ENCODE measurements at regions not wholly inside any gene's neighbourhood (a gene's known extent, or its start where the extent isn't known, plus 50 kb on each side); places are given as distances from the start of the nearest gene placed in this dataset.

DNA sequence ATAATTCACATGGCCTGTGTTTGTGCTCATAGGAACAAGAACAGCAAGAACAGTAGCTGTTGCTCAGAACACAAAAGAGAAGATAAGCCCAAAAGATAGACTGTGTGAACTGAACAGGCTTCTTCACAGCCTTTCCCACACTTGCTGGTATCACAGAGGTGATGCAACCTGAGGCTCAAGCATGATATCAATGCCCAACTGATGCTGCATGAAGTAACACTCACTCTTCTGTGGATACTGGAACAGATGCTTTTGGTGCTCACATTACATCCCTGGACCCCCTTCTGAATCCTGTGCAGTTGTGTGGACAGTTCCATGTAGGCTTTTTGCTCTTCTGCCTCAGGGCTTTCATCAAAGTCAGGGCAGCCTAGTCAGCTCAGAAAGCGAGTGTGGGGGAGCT, 88.4 kb upstream of the RND3 start:
- Histone ChIP-seq H3K4me1 (no peaks in the 10 kb centered on the region), H3K27ac (no peak overlapping the region), H3K36me3 (ENCODE audit: insufficient read depth in 1 of 2, low read depth in 1 of 2) (no peaks in the 10 kb centered on the region), H3K4me3 (no peak overlapping the region), H3K9me3 (peaks cover 6% of the 10 kb centered on the region), H3K27me3 (ENCODE audit: insufficient read depth in 3 of 3, low read length in 2 of 3) (no peaks in the 10 kb centered on the region)
- ATAC-seq (no peak), DNase-seq (no peak)
- 75 to 81% (median 79%) methylated on average over 1 of the region's 1 CpG for WGBS, 3 donors
- TF ChIP-seq, protein P1, sequence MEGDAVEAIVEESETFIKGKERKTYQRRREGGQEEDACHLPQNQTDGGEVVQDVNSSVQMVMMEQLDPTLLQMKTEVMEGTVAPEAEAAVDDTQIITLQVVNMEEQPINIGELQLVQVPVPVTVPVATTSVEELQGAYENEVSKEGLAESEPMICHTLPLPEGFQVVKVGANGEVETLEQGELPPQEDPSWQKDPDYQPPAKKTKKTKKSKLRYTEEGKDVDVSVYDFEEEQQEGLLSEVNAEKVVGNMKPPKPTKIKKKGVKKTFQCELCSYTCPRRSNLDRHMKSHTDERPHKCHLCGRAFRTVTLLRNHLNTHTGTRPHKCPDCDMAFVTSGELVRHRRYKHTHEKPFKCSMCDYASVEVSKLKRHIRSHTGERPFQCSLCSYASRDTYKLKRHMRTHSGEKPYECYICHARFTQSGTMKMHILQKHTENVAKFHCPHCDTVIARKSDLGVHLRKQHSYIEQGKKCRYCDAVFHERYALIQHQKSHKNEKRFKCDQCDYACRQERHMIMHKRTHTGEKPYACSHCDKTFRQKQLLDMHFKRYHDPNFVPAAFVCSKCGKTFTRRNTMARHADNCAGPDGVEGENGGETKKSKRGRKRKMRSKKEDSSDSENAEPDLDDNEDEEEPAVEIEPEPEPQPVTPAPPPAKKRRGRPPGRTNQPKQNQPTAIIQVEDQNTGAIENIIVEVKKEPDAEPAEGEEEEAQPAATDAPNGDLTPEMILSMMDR (IDR thresholded peaks at IDR 0.05) = no peak
- intact Hi-C loops (cut with DNase I) = no loop called here

DNA sequence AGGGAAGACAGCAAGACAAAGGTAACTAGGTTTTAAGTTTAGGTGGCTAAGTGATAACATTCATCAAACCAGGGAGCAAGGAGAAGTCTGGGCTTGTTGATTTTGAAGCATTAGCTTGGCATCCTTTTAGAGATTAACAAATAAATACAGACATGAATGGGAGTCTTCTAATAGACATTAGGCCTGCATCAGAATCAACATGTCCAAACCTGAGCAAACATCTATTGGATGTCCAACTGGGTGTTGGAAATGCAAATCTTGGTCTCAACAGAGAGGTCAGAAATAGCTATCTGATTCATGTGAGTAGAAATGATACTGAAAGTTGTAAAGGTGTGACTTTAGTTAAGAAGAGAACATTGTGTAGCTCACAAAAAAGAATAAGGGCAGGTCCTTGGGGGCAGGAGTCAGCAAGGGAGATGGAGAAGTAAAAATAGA, 85.5 kb upstream of the RND3 start:
- intact Hi-C loops (cut with DNase I) = no loop called here
- no peaks in the 10 kb centered on the region for H3K27me3 ChIP-seq (ENCODE audit: insufficient read depth in 3 of 3, low read length in 2 of 3)
- no peak overlapping the region for H3K4me3 ChIP-seq
- DNase-seq (no peak), ATAC-seq (no peak)
- H3K36me3 ChIP-seq (ENCODE audit: insufficient read depth in 1 of 2, low read depth in 1 of 2) = no peaks in the 10 kb centered on the region
- H3K27ac ChIP-seq = no peak overlapping the region
- TF ChIP-seq, protein P1 (IDR thresholded peaks at IDR 0.05) = no peak
- H3K4me1 ChIP-seq = no peaks in the 10 kb centered on the region
- peaks cover 6% of the 10 kb centered on the region for H3K9me3 ChIP-seq

DNA sequence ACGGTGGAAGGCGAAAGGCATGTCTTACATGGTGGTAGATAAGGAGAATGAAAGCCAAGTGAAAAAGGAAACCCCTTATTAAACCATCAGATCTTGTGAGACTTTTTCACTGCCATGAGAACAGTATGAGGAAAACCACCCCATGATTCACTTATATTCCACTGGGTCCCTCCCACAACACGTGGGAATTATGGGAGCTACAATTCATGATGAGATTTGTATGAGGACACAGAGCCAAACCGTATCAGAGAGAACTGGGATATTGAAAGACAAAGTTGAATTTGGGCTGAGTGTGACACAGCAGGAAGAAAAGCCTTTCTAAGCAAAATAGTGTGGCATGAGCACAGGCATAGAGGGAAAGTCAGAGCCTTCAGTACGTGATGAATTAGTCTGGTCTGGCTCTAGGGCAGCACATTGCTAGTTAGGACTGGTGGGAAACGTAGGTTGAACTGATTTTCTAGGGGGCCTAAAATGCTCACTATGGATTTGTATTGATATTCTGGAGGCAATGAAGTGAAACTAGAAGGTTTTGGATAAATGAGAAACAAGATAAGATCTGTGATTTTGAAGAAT, 84.8 kb upstream of the RND3 start:
- intact Hi-C loops (cut with DNase I) = no loop called here
- H3K9me3 ChIP-seq = peaks cover 6% of the 10 kb centered on the region
- ATAC-seq (no peak), DNase-seq (no peak)
- H3K36me3 ChIP-seq (ENCODE audit: insufficient read depth in 1 of 2, low read depth in 1 of 2) = no peaks in the 10 kb centered on the region
- H3K27me3 ChIP-seq (ENCODE audit: insufficient read depth in 3 of 3, low read length in 2 of 3) = no peaks in the 10 kb centered on the region
- 76 to 85% (median 81%) methylated on average over 6 of the region's 6 CpGs for WGBS, 3 donors
- TF ChIP-seq, protein P1 (IDR thresholded peaks at IDR 0.05) = no peak
- H3K27ac ChIP-seq = no peak overlapping the region
- no peak overlapping the region for H3K4me3 ChIP-seq
- no peaks in the 10 kb centered on the region for H3K4me1 ChIP-seq

DNA sequence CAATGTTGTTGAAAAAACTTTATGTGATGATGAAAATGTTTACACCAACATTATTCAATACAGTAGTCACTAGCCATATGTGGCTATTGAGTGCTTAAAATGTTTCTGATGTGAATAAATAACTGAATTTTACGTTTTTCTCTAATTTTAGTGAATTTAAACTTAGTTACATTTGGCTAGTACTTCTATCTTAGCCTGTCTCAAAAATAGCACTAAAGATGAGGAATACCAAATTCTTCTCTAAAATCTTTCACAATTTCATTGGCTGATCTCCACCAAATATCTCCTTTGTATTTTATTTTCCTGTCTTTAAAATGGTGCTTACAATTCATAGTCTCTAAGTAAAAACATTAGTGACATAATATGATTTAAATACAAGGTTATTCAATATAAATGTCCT, 83.7 kb upstream of the RND3 start:
- ATAC-seq (no peak), DNase-seq (no peak)
- intact Hi-C loops (cut with DNase I) = no loop called here
- TF ChIP-seq, protein P1 (IDR thresholded peaks at IDR 0.05) = no peak
- Histone ChIP-seq H3K27me3 (ENCODE audit: insufficient read depth in 3 of 3, low read length in 2 of 3) (no peaks in the 10 kb centered on the region), H3K9me3 (peaks cover 3% of the 10 kb centered on the region), H3K4me3 (no peak overlapping the region), H3K4me1 (no peaks in the 10 kb centered on the region), H3K27ac (no peak overlapping the region), H3K36me3 (ENCODE audit: insufficient read depth in 1 of 2, low read depth in 1 of 2) (no peaks in the 10 kb centered on the region)
- WGBS, 3 donors = 61 to 69% (median 63%) methylated on average over 1 of the region's 1 CpG

DNA sequence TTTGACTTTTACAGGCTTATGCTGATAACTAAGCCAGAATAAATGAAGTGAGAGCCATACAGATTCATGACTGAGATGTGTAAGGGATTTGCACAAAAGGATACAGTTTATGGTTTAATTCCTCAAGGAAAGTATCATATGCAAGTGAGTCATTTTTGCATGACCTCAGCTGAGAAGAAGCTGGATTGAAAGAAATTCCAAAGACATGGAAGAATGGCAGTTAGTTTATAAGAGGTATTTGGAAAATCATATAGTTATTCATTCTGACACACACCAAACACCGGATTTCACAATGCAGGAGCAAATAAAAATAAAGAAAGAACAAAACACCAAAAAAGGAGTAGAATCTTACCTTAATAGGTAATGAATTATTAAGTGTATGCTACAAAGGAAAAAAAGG, 83.2 kb upstream of the RND3 start:
- DNase-seq (no peak), ATAC-seq (no peak)
- Histone ChIP-seq H3K9me3 (no peaks in the 10 kb centered on the region), H3K4me3 (no peak overlapping the region), H3K27ac (no peak overlapping the region), H3K4me1 (no peaks in the 10 kb centered on the region), H3K27me3 (ENCODE audit: insufficient read depth in 3 of 3, low read length in 2 of 3) (no peaks in the 10 kb centered on the region), H3K36me3 (ENCODE audit: insufficient read depth in 1 of 2, low read depth in 1 of 2) (no peaks in the 10 kb centered on the region)
- WGBS, 3 donors = 75 to 79% (median 78%) methylated on average over 1 of the region's 1 CpG
- intact Hi-C loops (cut with DNase I) = no loop called here
- TF ChIP-seq, protein P1 (IDR thresholded peaks at IDR 0.05) = no peak
